ENCODE measurements at regions not wholly inside any gene's neighbourhood (a gene's known extent, or its start where the extent isn't known, plus 50 kb on each side); places are given as distances from the start of the nearest gene placed in this dataset.

- no peak for TF ChIP-seq CEBPZ (IDR thresholded peaks at IDR 0.05; ENCODE audit: low read length)
- no peak for TF ChIP-seq ZSCAN12 (CRISPR knock-in tag; IDR thresholded peaks at IDR 0.05)
These were observed 515.2 kb upstream of the RGS18 start (continued) for GRCh38 chr1:191643060-191643459.

DNA sequence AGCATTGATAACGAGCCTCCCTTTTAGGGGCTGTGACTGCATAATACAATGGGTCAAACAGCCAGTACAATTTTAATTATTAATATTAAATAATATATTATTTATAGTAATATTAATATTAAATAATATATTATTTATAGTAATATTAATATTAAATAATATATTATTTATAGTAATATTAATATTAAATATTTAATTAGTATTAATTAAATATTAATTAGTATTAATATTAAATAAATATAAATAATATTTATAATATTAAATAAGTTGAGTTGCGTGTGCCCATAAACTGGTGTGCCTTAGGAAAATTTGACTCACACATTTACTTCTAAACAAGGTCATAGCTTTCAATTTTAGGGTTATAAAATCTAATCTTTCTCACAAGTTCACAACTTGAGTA lies 509.3 kb upstream of the RGS18 start:
- DNase-seq (ENCODE audit: low spot score) (no peak), ATAC-seq (no peak), FAIRE-seq (no peak)
- no peaks in the 10 kb centered on the region for H3K27me3 ChIP-seq (ENCODE audit: control insufficient read depth in 1 of 2, insufficient read depth in 2 of 2, low read length in 2 of 2)
- POLR2A ChIA-PET, result no interaction called here
- H3K36me3 ChIP-seq (replicated peaks in 1 of 2; ENCODE audit: control insufficient read depth in 1 of 2, insufficient read depth in 2 of 2, low read length in 2 of 2), result no peaks in the 10 kb centered on the region
- CTCF ChIA-PET (ENCODE audit: low intra/inter-chr PET ratio, low total read pairs), result no interaction called here
- WGBS (ENCODE audit: low lambda C conversion rate), result 6% methylated on average over 2 of the region's 2 CpGs
- H4K20me1 ChIP-seq (ENCODE audit: insufficient read depth, low read length), result no peaks in the 10 kb centered on the region
- no peak overlapping the region for H3K27ac ChIP-seq (ENCODE audit: extremely low read length, insufficient read depth, low read length)
- intact Hi-C loops (cut with micrococcal nuclease; ENCODE audit: unreplicated experiment) (no loop called here), in situ Hi-C loops (cut with HindIII; ENCODE audit: extremely low pct_ligation_motif_present, low pct_unique_long_range_greater_than_20kb) (no loop called here)
- no peak overlapping the region for H3K4me3 ChIP-seq (replicated peaks in 1 of 3; ENCODE audit: insufficient read depth in 1 of 3, low read depth in 2 of 3, low read length in 3 of 3)
- H3K79me2 ChIP-seq (ENCODE audit: insufficient read depth, low read length), result no peaks in the 10 kb centered on the region
- H3K9me3 ChIP-seq (ENCODE audit: low read length), result no peaks in the 10 kb centered on the region
- no TSS peak for BruUV-seq (replicated peaks)
- H3K9ac ChIP-seq (ENCODE audit: insufficient read depth, low read depth, low read length), result no peak overlapping the region
- TF ChIP-seq THYN1 (CRISPR knock-in tag; IDR thresholded peaks at IDR 0.05; ENCODE audit: borderline replicate concordance, low read depth), result no peak
- TF ChIP-seq ZNF383 (CRISPR knock-in tag; IDR thresholded peaks at IDR 0.05; ENCODE audit: borderline replicate concordance), result no peak
- TF ChIP-seq ZNF546 (CRISPR knock-in tag; conservative IDR thresholded peaks at IDR 0.05), result no peak
- TF ChIP-seq PHF8 (CRISPR knock-in tag; IDR thresholded peaks at IDR 0.05), result no peak
- TF ChIP-seq MED13 (CRISPR knock-in tag; IDR thresholded peaks at IDR 0.05), result no peak
- TF ChIP-seq, protein P1, sequence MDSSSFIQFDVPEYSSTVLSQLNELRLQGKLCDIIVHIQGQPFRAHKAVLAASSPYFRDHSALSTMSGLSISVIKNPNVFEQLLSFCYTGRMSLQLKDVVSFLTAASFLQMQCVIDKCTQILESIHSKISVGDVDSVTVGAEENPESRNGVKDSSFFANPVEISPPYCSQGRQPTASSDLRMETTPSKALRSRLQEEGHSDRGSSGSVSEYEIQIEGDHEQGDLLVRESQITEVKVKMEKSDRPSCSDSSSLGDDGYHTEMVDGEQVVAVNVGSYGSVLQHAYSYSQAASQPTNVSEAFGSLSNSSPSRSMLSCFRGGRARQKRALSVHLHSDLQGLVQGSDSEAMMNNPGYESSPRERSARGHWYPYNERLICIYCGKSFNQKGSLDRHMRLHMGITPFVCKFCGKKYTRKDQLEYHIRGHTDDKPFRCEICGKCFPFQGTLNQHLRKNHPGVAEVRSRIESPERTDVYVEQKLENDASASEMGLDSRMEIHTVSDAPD (CRISPR knock-in tag; IDR thresholded peaks at IDR 0.05), result no peak
- no peak for TF ChIP-seq NFKBIZ (CRISPR knock-in tag; IDR thresholded peaks at IDR 0.05)
- TF ChIP-seq ATF5 (CRISPR knock-in tag; IDR thresholded peaks at IDR 0.05; ENCODE audit: low read depth), result no peak
- TF ChIP-seq MTF2 (CRISPR knock-in tag; IDR thresholded peaks at IDR 0.05; ENCODE audit: borderline replicate concordance), result no peak
- TF ChIP-seq LCORL (IDR thresholded peaks at IDR 0.05), result no peak
- no peak for TF ChIP-seq LCORL (CRISPR knock-in tag; IDR thresholded peaks at IDR 0.05)
- no peak for TF ChIP-seq GPN1 (CRISPR knock-in tag; IDR thresholded peaks at IDR 0.05; ENCODE audit: borderline replicate concordance)
- no peak for TF ChIP-seq TGIF2 (CRISPR knock-in tag; IDR thresholded peaks at IDR 0.05)
- no peak for TF ChIP-seq SAFB2 (CRISPR knock-in tag; IDR thresholded peaks at IDR 0.05; ENCODE audit: borderline replicate concordance, low read depth)
- H2AFZ ChIP-seq (ENCODE audit: low read length), result no peak overlapping the region
- H3K4me2 ChIP-seq (ENCODE audit: low read depth, low read length), result no peak overlapping the region
- H3K4me1 ChIP-seq (ENCODE audit: insufficient read depth, low read length), result no peaks in the 10 kb centered on the region

Measured in HepG2 (cell line).